ENCODE measurements at regions not wholly inside any gene's neighbourhood (a gene's known extent, or its start where the extent isn't known, plus 50 kb on each side); places are given as distances from the start of the nearest gene placed in this dataset.

GRCh38 chr5:72035831-72036230 lies 71.4 kb upstream of the MAP1B start:
- no peak for DNase-seq (ENCODE audit: low read depth in 2 of 2, low spot score in 1 of 2)

- no peak for DNase-seq (ENCODE audit: low read depth in 2 of 2, low spot score in 1 of 2)
Observed at GRCh38 chr5:72036951-72037350, 70.3 kb upstream of the MAP1B start.

- no peak for DNase-seq (ENCODE audit: low read depth in 2 of 2, low spot score in 1 of 2)
Observed at GRCh38 chr5:72040513-72040912, 66.8 kb upstream of the MAP1B start.

GRCh38 chr5:72041654-72042053 lies 65.6 kb upstream of the MAP1B start:
- DNase-seq (ENCODE audit: low read depth in 2 of 2, low spot score in 1 of 2) = no peak

- no peak for DNase-seq (ENCODE audit: low read depth in 2 of 2, low spot score in 1 of 2)
Observed at GRCh38 chr5:72042097-72042496, 65.2 kb upstream of the MAP1B start.

GRCh38 chr5:72045692-72046091 lies 61.6 kb upstream of the MAP1B start:
- no peak for DNase-seq (ENCODE audit: low read depth in 2 of 2, low spot score in 1 of 2)

- DNase-seq (ENCODE audit: low read depth in 2 of 2, low spot score in 1 of 2) = no peak
Observed at GRCh38 chr5:72046106-72046505, 61.2 kb upstream of the MAP1B start.

- no peak for DNase-seq (ENCODE audit: low read depth in 2 of 2, low spot score in 1 of 2)
Observed at GRCh38 chr5:72055636-72056035, 51.6 kb upstream of the MAP1B start.

Data from stimulated activated CD8-positive, alpha-beta memory T cell treated with anti-CD3 and anti-CD28 coated beads, Interleukin-4, amount 100 ng/mL, for 1 hour (primary cell).